GM19324 (cell line): ENCODE measurements at regions not wholly inside any gene's neighbourhood (a gene's known extent, or its start where the extent isn't known, plus 50 kb on each side); places are given as distances from the start of the nearest gene placed in this dataset.
"Not testable (repeated sequence)": the region's sequence is repeated elsewhere in the genome, so short reads cannot be mapped to it uniquely, and the experiment has no call there.

Source experiments
- ATAC-seq: cut with Tn5 transposase; IDR thresholded peaks from one replicate; pipeline ENCODE4 v1.9.1; 2021; ENCODE audit warnings: mild to moderate bottlenecking, moderate library complexity; ENCODE audit not compliant: unreplicated experiment, low FRiP score

DNA sequence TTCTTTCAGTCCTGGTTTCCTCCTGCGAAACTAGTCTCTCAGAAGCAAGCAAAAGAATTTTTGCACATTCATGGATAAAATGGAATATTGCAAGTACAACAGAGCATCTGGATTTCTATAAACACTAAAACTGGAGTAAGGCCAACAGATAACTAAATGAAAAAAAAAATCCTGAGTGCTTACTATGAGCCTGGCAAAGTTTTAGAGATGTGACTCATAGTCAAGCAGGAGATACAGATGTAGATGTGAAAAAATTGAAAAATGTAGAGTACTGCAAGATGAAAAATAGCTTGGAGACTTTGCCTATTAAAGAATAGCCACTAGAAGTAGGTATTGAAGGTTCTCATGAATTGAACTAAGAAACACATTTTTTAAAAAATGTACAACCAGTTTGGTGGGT lies 397.4 kb downstream of the OTOL1 start:
- ATAC-seq = no peak

DNA sequence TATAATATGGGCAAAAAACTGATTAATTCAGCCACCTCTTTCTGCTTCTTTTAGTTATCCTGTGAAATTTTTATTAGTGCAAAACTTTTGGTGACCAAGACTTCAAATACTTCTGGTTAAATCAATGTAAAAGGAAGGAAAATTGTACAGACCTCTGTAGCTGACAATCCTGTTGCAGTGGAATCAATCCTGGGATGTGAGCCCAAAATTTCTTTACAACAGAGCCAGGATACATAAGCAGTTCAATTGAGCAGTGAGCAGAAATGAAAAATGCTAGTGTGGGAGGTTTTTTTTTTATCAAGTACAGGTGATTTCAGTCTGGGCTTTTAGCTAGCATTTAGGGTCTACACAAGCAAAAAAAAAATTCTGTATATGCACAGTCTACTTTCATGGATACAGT lies 398.0 kb downstream of the OTOL1 start:
- ATAC-seq = no peak

DNA sequence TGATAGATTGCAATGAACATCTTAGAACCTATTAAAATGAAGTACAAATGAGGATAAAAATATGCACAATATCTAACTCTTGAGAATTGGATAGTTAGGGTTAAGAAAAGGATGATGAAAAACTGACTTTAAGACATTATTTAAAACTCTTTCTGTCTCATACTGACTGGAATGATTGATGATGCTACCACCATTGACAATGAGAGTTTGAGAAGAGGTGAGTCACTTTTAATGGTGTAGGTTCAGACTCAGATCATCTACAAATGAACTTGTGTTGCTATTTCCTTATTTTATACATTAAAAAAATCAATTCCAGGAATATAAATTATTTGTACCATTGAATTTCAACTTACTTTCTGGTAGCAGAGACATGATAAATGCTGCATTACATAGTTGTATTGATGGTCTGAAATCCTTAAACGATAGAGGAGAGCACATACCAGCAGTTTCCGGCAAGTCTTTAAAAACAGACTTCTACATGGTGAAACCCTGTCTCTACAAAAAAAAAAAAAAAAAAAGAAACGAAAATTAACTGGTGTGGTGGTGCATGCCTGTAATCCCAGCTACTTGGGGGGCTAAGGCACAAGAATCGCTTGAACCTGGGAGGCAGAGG lies 409.0 kb downstream of the OTOL1 start:
- ATAC-seq = no peak

DNA sequence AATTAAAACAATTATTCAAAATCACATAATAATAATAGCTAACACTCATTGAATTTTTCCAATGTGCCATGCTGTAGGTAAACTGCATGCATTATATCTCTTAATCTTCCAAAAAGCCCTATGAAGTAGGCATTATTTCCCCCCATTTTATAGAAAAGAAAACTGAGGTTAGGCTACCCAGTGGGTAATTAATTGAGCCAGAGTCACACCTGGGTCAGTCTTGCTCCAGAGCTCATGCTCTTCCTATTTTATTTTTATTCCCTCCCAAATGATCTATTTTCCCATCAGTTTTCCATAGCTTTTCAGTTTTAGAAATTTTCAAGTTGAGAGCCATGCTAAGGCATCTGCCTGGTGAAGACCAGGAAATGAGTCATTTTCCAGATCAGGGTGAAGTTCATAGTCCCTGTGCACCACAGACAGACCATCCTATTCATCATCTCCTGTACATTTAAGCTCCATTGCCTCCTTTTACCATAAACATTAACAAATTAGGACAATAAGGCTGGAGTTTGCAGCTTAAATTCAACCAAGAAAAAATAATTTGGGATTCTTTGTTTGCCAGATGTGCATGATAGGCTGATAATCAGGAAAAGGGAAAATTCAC lies 417.3 kb downstream of the OTOL1 start:
- no peak for ATAC-seq

DNA sequence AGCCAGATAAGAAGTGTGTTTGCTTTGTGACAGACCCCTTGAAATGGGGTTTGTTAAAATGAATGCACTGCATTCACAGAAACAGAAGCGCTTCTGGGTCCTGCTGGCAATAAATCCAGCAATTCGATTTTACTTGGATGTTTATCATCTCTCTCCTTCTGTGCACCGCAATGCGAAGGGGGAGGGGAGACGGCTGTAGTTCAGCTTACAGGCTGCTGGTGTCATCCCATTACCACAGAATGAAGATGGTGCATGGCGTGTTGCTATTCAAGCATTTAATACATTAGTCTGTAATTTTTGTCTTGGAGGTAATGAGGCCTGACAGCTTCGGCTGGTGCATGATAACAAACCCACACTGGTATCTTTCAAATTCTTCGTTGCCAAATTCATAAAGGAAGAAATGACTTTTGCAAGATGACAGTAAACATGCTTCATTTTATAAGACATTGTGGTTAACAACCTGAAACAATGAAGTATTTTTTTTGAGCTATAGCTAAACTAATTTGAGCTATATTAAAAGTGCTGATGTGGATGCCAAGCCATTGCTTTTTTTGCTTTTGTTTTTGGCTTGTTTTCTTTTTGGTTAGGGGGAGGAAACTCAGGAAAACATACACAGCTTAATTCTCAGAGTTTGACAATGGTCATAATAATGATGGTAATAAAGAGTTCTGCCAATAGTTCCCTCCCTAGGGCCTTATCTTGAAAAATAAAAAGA lies 418.3 kb downstream of the OTOL1 start:
- ATAC-seq = no peak

DNA sequence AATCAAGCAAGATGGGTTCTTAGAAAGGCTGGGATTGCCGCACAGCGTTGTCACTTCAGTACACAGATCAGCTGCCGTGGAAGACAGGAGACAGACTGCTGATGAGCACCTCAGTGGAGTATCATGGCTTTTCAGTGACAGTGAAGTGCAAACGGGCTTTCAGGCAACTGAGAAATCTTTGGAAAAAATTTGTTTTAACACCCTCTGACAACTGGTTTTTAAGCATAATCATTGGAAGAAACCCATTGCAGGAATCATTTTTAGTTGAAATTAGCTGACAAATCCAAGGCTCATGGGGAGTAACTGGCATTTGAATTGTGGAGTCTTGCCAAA lies 418.8 kb downstream of the OTOL1 start:
- no peak for ATAC-seq

DNA sequence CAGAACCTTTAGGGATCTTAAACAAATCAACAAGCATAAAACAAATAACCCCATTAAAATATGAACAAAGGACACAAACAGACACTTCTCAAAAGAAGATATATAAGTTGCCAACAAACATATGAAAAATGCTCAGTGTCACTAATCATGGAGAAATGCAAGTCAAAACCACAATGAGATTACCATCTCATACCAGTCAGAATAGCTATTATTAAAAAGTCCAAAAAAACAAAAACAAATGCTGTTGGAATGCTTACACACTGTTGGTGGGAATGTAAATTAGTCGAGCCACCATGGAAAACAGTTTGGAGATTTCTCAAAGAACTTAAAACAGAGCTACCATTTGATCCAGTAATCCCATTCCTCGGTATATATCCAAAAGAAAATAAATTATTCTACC lies 423.6 kb downstream of the OTOL1 start:
- no peak for ATAC-seq

DNA sequence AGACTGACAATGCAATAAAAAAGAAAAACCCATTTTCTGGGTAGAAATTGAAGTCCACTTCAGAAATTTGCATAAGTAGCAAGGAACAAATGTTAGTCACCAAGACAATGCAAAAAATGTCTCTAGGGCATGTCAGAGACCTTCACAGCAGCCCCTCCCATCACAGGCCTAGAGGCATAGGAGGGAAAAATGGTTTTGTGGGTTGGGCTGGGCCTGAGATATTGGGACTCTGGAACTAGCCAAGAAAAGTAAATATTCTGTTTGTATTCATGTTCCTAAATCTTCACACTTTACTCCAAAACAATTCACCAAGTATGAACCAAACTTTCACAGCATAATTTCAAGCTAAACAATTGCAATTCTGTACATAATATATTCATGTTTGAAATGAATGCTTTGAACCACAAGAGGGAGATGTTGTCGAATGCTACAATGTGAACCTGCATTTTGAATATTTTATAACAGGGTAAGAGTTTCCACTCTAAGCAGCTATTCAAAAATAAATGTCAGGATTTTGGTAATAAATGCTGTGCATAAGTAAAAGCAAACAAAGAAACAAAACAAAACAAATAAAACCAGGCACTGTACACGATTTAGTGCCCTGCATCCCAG lies 429.2 kb downstream of the OTOL1 start:
- ATAC-seq = no peak

DNA sequence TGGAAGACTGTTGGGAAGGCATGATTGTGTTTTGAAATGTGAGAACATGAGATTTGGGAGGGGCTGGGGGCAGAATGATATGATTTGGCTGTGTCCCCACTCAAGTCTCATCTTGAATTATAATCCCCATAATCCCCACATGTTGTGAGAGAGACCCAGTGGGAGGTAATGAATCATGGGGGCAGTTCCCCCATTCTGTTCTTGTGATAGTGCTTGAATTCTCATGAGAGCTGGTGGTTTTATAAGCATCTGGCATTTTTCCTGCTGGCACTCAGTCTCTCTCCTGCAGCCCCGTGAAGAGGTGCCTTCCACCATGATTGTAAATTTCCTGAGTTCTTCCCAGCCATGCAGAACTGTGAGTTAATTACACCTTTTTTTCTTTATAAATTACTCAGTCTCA lies 430.5 kb downstream of the OTOL1 start:
- no peak for ATAC-seq

DNA sequence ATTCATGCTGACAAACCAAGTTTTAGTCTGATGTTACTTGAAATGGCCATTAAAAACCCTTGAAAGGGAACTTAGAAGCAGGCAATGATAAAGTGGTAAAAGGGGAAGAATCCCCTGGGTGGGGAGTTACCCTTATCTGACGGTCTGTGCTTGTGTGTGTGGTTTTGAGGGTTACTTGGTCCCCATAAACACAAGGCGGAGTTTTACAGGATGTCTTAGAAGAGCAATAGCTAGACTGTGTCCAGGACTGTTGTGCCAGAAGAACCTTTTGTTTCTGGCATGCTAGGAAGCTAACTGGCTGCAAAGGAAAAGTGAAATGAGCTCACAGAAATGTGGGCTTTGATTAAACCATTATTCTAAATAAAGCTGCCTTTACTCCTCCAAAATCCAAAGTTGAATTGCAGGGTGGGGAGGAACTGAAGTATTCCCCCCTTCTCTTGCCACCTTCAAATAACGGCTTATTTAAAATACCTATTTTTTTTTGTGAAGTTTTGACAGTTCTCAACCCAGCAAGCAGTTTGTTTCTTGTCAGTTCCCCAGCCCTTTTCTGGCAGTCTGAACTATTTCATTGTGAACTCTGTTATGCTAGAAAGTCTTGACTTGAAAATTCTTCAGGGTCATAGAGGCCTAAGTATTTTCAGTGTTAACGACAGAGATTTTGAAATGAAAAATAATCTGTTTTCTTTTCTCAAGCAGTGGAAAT lies 443.5 kb downstream of the OTOL1 start:
- no peak for ATAC-seq

DNA sequence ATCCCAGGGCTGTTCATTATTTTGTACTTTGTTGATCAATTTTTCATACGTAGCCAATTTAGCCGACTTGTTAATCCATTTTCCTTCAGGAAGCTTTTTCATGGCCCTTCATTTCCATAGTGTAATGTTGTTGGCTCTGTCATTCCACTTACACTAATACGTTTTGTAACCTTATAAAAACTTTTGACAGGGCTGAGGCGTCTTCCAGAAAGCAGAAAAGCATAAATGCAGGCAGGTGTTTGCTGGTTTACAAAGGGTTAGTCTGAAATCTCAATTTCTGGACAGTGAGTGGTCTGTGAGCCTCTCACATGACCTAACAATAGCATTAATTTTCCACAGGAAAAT lies 444.0 kb downstream of the OTOL1 start:
- no peak for ATAC-seq

DNA sequence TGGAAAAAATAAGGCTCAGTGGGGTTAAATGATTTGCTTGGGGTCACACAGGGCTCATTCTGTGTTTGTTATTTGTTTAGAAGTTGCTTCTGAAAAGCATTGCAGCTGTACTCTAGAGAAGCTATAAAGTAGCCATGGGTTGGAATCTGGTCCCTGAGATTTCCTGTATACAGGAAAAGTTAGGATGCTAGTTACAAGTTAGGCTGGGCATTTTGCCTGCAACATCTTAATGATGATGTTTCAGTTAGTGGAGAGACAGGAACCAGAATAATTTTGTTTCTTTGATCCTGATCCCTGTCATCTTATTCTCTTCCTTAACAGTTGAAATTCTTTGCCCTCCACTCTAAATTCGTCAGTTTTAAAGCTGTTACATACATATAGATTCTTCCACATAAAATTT lies 445.3 kb downstream of the OTOL1 start:
- no peak for ATAC-seq

DNA sequence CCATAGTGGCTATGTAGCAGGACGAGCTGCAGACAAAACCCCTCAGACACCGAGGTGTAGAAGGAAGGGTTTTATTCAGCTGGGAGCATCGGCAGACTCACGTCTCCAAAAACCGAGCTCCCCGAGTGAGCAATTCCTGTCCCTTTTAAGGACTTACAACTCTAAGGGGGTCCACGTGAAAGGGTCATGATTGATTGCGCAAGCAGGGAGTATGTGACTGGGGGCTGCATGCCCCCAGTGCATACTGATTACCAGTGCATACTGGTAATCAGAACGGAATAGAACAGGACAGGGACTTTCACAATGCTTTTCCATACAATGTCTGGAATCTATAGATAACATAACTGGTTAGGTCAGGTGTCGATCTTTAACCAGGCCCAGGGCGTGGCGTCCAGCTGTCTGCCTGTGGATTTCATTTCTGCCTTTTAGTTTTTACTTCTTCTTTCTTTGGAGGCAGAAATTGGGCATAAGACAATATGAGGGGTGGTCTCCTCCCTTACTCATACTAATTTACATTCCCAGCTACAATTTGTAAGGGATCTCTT lies 447.3 kb downstream of the OTOL1 start:
- ATAC-seq = not testable (repeated sequence)

DNA sequence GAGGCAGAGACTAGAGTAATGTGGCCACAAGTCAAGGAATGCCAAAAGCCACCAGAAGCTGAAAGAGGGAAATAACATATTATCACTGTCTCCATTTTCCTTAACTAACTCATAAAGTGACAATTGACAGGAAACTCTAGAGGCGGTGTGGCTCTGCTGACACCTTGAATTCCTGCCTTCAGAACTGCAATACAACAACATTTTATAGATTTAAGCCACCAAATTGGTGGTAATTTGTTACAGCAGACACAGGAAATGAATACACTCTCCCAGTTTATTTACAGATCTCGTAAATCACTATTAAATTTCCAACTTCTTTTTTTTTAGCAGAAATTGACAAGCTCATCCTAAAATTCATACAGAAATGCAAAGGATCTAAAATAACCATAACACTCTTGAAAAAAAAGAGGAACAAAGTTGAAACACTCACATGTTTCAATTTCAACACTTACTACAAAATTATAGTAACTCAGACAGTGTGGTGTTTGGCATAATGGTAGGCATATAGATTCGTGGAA lies 449.9 kb downstream of the OTOL1 start:
- no peak for ATAC-seq

DNA sequence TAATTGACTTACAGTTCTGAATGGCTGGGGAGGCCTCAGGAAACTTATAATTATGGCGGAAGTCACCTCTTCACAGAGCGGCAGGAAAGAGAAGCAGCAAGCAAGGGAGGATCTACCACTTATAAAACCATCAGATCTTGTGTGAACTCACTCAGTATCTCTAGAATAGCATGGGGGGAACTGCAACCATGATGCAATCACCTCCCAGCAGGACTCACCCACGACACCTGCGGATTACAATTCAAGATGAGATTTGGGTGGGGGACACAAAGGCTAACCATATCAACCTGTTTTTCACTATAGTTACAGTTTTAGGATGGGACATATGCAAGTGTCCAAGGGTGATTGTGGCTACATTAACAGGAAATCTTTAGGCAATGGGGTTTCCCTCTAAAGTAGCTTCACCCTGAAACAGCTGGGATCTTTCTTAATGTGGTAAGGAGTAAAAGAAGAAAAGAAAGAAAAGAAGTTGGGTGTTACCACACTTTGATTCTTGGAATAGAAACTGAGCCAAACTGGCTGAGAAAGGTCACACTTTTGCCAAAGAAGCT lies 453.8 kb downstream of the OTOL1 start:
- no peak for ATAC-seq

DNA sequence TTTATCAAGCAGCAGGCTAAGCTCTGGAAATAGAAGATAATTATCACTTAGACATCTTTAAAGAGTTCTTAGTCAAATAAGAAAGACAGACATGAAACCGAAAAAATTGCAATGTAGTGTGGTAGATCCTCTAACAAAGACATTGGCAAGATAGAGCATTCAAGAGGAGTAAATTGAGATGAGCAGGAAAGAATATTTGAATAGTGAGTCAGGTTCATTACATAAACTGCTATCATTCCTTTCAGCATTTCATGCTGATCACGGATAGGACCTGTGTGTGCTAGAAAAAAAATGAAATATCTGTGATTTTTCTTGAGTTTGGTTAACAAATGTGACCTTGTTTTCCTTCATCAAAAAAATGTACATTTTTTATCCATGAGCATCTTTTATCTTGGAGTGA lies 460.9 kb downstream of the OTOL1 start:
- no peak for ATAC-seq

DNA sequence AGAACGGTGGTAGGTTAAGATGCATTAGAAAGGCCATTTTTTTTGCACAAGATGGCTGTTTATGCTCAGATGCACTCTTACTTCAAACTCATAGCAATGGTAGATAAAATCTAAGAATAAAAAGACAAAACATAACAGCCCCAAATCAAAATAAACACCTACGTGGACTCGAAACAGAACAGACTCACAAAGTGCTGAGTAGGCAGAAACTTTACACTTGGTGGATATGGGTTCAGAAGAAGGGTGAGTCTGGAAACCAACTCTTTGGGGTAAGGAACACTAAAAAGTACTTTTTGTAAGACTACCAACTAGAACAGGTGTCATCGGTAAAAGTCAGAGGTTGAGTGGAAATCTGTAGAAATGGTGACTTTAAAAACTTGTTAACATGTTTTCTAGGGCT lies 468.2 kb downstream of the OTOL1 start:
- no peak for ATAC-seq

DNA sequence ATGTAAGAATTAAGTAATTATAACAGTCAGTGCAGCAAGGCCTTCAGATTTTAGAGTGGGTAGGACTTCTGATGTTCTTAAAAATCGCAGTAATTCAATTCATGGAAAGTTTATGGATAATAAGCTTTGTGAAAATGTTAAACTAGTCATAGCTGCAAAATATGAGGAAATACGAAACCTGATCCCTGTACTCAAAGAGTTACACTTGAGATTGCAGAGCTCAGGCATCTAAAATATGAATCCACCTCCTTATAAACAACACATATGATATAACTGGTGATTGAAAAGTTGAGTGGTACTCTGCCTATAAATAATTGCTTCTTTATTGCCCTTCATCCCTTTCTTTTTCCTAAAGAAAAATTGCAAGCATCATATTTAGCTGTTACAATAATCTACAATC lies 473.3 kb downstream of the OTOL1 start:
- ATAC-seq = no peak

DNA sequence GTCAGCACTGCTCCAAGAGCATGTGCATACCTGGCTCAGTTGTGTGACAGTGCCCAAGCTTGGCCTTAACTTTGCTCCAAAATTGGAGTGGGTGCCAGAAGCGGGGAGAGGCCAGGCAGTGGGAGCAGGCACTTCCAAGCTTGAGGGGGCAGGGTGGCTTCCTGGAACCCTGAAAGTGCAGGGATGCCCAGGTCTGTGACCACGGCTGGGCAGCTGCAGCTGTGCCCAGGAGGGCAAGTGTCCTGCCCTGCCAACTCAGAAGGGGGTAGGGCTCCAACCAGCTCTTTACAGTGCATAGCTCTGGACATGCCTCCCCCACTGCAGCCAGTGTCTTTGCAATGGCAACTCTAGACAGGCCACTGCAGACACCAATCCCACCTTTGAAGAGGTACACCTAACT lies 478.6 kb downstream of the OTOL1 start:
- ATAC-seq = no peak

DNA sequence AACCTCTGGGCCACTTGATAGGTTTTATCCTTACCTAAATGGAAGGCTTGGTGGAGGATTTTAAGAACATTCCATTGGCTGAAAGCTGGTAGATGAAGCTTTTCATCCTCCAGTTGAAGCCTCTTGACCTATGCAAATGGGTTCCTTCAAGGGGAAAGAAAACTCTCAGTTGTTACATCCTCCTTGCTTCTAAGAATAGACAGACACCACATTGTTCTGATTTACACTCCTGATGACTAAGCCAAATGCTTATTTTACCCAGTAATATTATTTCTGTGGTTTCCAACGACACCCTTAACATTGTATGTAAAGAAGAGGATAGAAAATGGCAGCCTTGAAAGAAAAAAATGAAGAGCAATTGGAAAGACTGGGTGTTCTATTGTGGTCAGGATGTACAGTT lies 480.5 kb downstream of the OTOL1 start:
- no peak for ATAC-seq

DNA sequence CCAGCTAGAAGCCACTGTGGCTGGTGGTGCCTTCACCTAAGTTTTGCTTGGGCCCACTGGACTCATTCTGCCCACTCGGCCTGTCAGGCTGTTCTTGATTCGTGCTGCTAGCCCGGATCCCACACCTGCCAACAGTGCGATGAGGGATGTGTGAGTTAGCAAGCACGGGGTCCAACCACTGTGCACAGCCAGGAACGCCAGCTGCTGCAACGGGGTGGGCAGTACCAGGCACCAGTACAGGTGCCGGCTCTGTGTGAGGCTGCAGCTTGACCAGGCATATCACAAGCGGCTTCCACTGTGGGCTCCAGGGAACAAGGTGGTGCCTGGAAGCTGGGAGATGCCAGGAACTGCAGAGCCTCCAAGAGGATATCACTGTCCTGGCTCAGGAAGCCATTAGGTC lies 481.2 kb downstream of the OTOL1 start:
- ATAC-seq = no peak
